GM12878 (cell line): ENCODE measurements at regions not wholly inside any gene's neighbourhood (a gene's known extent, or its start where the extent isn't known, plus 50 kb on each side); places are given as distances from the start of the nearest gene placed in this dataset.

Experiments used
- ATAC-seq: fragments of 200-7000 bp; cut with Tn5 transposase; 3 replicates; pipeline ENCODE4 v1.9.1; 2020; ENCODE audit warnings: mild to moderate bottlenecking, moderate library complexity
- BruUV-seq: library from RNA; stranded (reverse); fragments of 400-500 nt; replicated peaks from 2 replicates; lab custom pipeline; 2021; lab: Mats Ljungman, UMichigan
- CTCF ChIA-PET: fragments of 300-600 bp; sonication (Branson Sonifier 250); formaldehyde crosslinking; extraction: SDS; loops from one replicate; lab custom pipeline; 2021; ENCODE audit warnings: inconsistent platforms; lab: Yijun Ruan, JAX
- POLR2A ChIA-PET: fragments of 350-600 bp; formaldehyde crosslinking; extraction: SDS; loops from one replicate; lab custom pipeline; 2021; ENCODE audit warnings: inconsistent platforms; lab: Charles Lee
- RAD21 ChIA-PET: fragments of 300-600 bp; sonication (Branson Sonifier 250); formaldehyde crosslinking; loops from one replicate; lab custom pipeline; 2023; ENCODE audit warnings: antibody characterized with exemption; ENCODE audit not compliant: unreplicated experiment; lab: Charles Lee
- SMC1A ChIA-PET: fragments of 300-600 bp; sonication (Branson Sonifier 250); formaldehyde crosslinking; loops from one replicate; lab custom pipeline; 2023; ENCODE audit not compliant: unreplicated experiment, uncharacterized antibody; lab: Charles Lee
- DNase-seq: peaks from one replicate; pipeline ENCODE4 v3.0.0-alpha.2; 2011; ENCODE audit warnings: low read depth, low spot score
- FAIRE-seq: peaks from 3 replicates; lab custom pipeline; 2011; peaks lifted over from hg19 to GRCh38; lab: Jason Lieb, UNC
- H2AFZ ChIP-seq: 2 replicates; pipeline ENCODE4 v1.6.0; 2011; ENCODE audit warnings: low read depth, low read length, control low read depth; ENCODE audit not compliant: control insufficient read depth
- H3K27ac ChIP-seq: 2 replicates; pipeline ENCODE4 v1.5.1; 2011; ENCODE audit warnings: control low read depth; ENCODE audit not compliant: control insufficient read depth, insufficient read depth
- H3K27me3 ChIP-seq, 2 experiments: replicated peaks in 1 of 2; 2 replicates each; pipeline versions ENCODE4 v1.6.0 to v1.6.1; 2011; ENCODE audit warnings: low read length in 1 of 2; ENCODE audit not compliant: control insufficient read depth in 2 of 2, insufficient read depth in 2 of 2
- H3K36me3 ChIP-seq, 2 experiments: 2 replicates each; pipeline ENCODE4 v1.5.1; 2011; ENCODE audit warnings: low read length in 1 of 2; ENCODE audit not compliant: control insufficient read depth in 2 of 2, insufficient read depth in 2 of 2
- H3K4me1 ChIP-seq: 2 replicates; pipeline ENCODE4 v1.6.1; 2011; ENCODE audit warnings: mild to moderate bottlenecking, low read length, moderate library complexity, mixed read lengths; ENCODE audit not compliant: control insufficient read depth, insufficient read depth
- H3K4me2 ChIP-seq: 2 replicates; pipeline ENCODE4 v1.6.0; 2011; ENCODE audit warnings: control low read depth; ENCODE audit not compliant: control insufficient read depth, insufficient read depth
- H3K4me3 ChIP-seq: fragments of 200-600 bp; sonication (generic); 2 replicates; pipeline ENCODE4 v1.5.1; 2016
- H3K79me2 ChIP-seq: 2 replicates; pipeline ENCODE4 v1.6.0; 2011; ENCODE audit warnings: low read length; ENCODE audit not compliant: control insufficient read depth, insufficient read depth
- H3K9ac ChIP-seq: 2 replicates; pipeline ENCODE4 v1.8.0; 2011; ENCODE audit warnings: low read length, control low read depth, mixed read lengths; ENCODE audit not compliant: control insufficient read depth, insufficient read depth
- H3K9me3 ChIP-seq: replicated peaks from 3 replicates; pipeline ENCODE4 v1.5.1; 2011; ENCODE audit warnings: mild to moderate bottlenecking, low read length; ENCODE audit not compliant: control insufficient read depth, insufficient read depth
- H4K20me1 ChIP-seq: 2 replicates; pipeline ENCODE4 v1.6.0; 2011; ENCODE audit not compliant: control insufficient read depth, insufficient read depth
- ASH2L ChIP-seq: fragments of 300-600, 200-600 bp; sonication (generic); IDR thresholded peaks from 2 replicates; pipeline ENCODE4 v1.6.1; 2017; ENCODE audit warnings: low read depth, mild to moderate bottlenecking, borderline replicate concordance
- HDAC2 ChIP-seq: fragments of 200-600 bp; sonication (generic); IDR thresholded peaks from 2 replicates; pipeline ENCODE4 v1.6.1; 2017
- MXI1 ChIP-seq: fragments of 150-350 bp; IDR thresholded peaks from 2 replicates; pipeline ENCODE4 v1.6.1; 2011; ENCODE audit warnings: low read depth, mild to moderate bottlenecking, inconsistent platforms, low read length, improper control_type of control experiment
- MYC ChIP-seq: IDR thresholded peaks from 2 replicates; pipeline ENCODE4 v1.6.1; 2011; ENCODE audit warnings: mild to moderate bottlenecking, low read length, moderate library complexity, inconsistent platforms; ENCODE audit not compliant: insufficient read depth, insufficient replicate concordance, insufficient read length, severe bottlenecking
- NRF1 ChIP-seq: conservative IDR thresholded peaks from 2 replicates; pipeline ENCODE4 v1.6.1; 2011; ENCODE audit warnings: mild to moderate bottlenecking, low read depth, low read length, improper control_type of control experiment
- RAD51 ChIP-seq: fragments of 450-650 bp; IDR thresholded peaks from 2 replicates; pipeline ENCODE4 v1.6.1; 2016; ENCODE audit warnings: moderate library complexity, mild to moderate bottlenecking, inconsistent platforms
- RUNX3 ChIP-seq: IDR thresholded peaks from 2 replicates; pipeline ENCODE4 v1.6.1; 2012; ENCODE audit warnings: low read length, inconsistent platforms
- SMAD5 ChIP-seq: IDR thresholded peaks from 2 replicates; pipeline ENCODE4 v1.6.1; 2016; ENCODE audit warnings: antibody characterized with exemption, low read depth
- YBX1 ChIP-seq: fragments of 450-650 bp; IDR thresholded peaks from 2 replicates; pipeline ENCODE4 v1.6.1; 2016; ENCODE audit warnings: antibody characterized with exemption
- YY1 ChIP-seq: IDR thresholded peaks from 2 replicates; pipeline ENCODE4 v1.6.1; 2011; ENCODE audit warnings: low read depth, mild to moderate bottlenecking, low read length
- ZNF622 ChIP-seq: fragments of 450-650 bp; IDR thresholded peaks from 2 replicates; pipeline ENCODE4 v1.6.1; 2017; ENCODE audit warnings: mild to moderate bottlenecking, inconsistent platforms
- WGBS: methylation state at CpG from one replicate; pipeline ENCODE4 v1.1.6; 2016; ENCODE audit warnings: low lambda C conversion rate; ENCODE audit not compliant: insufficient replicate concordance, insufficient coverage; ENCODE audit errors: missing lambda C conversion rate; 5-methylcytosine and 5-hydroxymethylcytosine counted together
- in situ Hi-C: fragments of 300-500 bp; cut with MboI; formaldehyde crosslinking; loops from 9 replicates; pipeline ENCODE4 v1.14.3; 2018; ENCODE audit warnings: mixed read lengths
- intact Hi-C: fragments of 100-400 bp; cut with micrococcal nuclease; formaldehyde crosslinking; loops from one replicate; pipeline ENCODE4 v1.14.2; 2022; ENCODE audit not compliant: unreplicated experiment
- TF ChIP-seq, protein P1 (sequence below): IDR thresholded peaks from 2 replicates; pipeline ENCODE4 v1.6.1; 2012; ENCODE audit warnings: low read depth, low read length, improper control_type of control experiment
- TF ChIP-seq, protein P2 (sequence below): fragments of 450-650 bp; IDR thresholded peaks from 2 replicates; pipeline ENCODE4 v1.6.1; 2014; ENCODE audit warnings: mild to moderate bottlenecking

DNA sequence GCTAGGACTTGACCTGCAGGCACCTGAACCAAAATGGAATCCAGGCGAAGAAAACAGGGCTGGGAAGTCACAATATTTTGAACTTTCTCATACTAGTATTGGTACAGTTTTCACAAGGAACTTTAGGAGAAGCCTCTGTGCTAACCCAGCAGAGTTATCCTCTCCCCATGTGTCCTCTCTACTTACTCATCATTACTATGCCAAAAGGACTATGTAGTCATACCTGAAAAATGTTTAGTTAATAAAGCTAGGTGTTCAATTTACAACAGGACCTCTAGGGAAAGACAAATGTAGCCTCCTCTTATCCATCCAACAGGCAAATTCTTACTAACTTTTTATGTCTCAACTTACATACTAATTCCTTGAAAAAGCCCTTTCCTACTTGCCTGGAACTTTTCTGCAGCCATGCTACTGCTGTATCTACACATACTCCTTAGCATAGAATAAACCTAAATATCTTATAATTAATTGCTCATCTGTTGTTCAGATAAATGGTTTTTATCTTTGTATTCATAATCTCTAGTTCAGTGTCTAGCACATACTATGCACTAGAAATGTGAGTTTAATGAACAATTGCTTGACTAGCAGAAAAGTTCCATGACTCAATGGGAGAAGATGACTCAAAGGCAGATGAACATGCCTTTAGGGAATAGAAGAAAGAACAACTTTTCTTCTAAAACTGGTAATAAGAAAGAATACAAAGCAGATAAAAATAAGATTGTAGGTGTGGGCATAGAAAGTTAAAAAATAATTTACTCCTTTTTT is 215.5 kb upstream of the VEGFC start:
- Histone ChIP-seq H3K4me2 (no peak overlapping the region), H3K27ac (no peak overlapping the region), H3K36me3 (no peaks in the 10 kb centered on the region), H3K9ac (no peak overlapping the region), H3K9me3 (no peaks in the 10 kb centered on the region; the same call in 2 of the 3 replicates), H2AFZ (no peak overlapping the region), H3K4me3 (no peak overlapping the region), H3K79me2 (no peaks in the 10 kb centered on the region), H3K4me1 (no peaks in the 10 kb centered on the region), H4K20me1 (no peaks in the 10 kb centered on the region), H3K27me3 (no peaks in the 10 kb centered on the region)
- FAIRE-seq (no peak), DNase-seq (no peak), ATAC-seq (no peak)
- RAD21 ChIA-PET = interaction anchor here (0.7 kb wide), 1 partner anchor 39 kb away, joined by 4 read pairs; no protein-coding TSS in a partner anchor
- TF ChIP-seq MYC = no peak
- no peak for TF ChIP-seq ASH2L
- no peak for TF ChIP-seq SMAD5
- no peak for TF ChIP-seq RAD51
- TF ChIP-seq HDAC2 = no peak
- no peak for TF ChIP-seq ZNF622
- TF ChIP-seq, protein P1, sequence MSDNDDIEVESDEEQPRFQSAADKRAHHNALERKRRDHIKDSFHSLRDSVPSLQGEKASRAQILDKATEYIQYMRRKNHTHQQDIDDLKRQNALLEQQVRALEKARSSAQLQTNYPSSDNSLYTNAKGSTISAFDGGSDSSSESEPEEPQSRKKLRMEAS = no peak
- TF ChIP-seq YBX1 = no peak
- TF ChIP-seq, protein P2, sequence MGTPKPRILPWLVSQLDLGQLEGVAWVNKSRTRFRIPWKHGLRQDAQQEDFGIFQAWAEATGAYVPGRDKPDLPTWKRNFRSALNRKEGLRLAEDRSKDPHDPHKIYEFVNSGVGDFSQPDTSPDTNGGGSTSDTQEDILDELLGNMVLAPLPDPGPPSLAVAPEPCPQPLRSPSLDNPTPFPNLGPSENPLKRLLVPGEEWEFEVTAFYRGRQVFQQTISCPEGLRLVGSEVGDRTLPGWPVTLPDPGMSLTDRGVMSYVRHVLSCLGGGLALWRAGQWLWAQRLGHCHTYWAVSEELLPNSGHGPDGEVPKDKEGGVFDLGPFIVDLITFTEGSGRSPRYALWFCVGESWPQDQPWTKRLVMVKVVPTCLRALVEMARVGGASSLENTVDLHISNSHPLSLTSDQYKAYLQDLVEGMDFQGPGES = no peak
- no peak for TF ChIP-seq YY1
- TF ChIP-seq MXI1 = no peak
- no peak for TF ChIP-seq NRF1
- TF ChIP-seq RUNX3 = no peak
- WGBS = 0% methylated on average over 1 of the region's 1 CpG
- SMC1A ChIA-PET = no interaction called here
- POLR2A ChIA-PET = no interaction called here
- BruUV-seq = no TSS peak
- in situ Hi-C loops (no loop called here), intact Hi-C loops (no loop called here)
- CTCF ChIA-PET = no interaction called here
